Activated T-cell treated with anti-CD3 and anti-CD28 coated beads for 24 hours (primary cell): ENCODE measurements at regions not wholly inside any gene's neighbourhood (a gene's known extent, or its start where the extent isn't known, plus 50 kb on each side); places are given as distances from the start of the nearest gene placed in this dataset.

Experiments used
- DNase-seq: peaks from one replicate; pipeline ENCODE4 v3.0.0-alpha.2; 2020; ENCODE audit warnings: low read depth

DNA sequence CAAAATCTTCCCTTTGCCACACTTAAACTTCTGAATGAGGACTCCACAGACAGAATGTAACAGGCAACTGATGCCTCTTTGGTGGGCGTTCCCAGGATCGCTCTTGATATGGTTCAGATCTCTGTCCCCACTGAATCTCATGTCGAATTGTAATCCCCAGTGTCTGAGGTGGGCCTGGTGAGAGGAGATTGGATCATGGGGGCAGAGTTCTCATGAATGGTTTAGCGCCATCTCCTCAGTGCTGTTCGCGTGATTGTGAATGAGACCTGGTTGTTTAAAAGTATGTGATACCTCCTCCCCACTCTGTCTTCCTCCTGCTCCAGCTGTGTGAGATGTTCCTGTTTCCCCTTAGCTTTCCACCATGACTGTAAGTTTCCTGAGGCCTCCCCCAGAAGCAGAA, 111.1 kb upstream of the SLC66A3 start:
- DNase-seq: no peak

DNA sequence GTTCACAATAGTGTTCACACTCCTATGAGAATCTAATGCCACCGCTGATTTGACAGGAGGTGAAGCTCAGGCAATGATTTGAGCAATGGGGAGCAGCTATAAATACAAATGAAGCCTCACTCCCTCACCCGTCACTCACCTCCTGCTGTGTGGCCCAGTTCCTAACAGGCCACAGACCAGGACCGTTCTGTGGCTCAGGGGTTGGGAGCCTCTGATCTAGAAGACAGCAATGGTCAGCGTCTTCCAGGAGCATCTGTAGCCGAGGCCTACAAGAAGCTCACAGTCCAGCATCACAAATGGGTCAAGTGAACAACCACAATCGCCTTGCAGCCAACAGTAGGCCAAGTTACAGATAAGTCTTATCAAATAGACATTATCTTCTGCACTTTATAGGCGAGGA, 110.0 kb upstream of the SLC66A3 start:
- DNase-seq: no peak

DNA sequence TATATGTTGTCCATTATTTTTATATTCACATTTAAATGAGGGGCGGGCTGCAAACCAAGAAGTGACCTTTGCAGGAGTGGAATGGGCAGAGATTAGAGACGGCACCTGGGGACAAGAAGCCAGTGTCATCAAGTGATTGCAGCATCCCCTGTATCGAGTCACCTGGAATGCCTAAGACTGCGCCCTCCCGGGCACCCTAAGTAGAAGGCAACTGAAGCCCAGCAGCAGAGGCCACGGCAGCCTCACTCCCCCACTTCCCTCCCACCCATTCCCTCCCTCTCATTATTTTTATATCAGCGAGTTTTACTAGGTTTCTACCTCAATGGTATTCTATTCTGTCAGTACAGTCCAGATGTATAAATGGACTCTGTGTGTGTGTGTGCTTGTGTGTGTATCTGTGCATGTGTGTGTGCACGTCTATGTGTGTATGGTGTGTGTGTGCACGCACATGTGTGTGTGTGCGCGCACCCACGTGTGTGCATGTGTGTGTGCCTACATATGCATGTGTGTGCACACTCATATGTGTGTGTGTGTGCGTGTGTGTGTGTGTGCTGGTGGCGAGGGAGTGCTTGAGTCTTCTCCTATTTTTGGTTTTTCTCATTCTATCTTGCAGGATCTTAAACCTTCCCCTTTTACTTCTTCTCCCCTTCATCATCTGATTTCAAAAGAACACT, 106.8 kb upstream of the SLC66A3 start:
- no peak for DNase-seq

DNA sequence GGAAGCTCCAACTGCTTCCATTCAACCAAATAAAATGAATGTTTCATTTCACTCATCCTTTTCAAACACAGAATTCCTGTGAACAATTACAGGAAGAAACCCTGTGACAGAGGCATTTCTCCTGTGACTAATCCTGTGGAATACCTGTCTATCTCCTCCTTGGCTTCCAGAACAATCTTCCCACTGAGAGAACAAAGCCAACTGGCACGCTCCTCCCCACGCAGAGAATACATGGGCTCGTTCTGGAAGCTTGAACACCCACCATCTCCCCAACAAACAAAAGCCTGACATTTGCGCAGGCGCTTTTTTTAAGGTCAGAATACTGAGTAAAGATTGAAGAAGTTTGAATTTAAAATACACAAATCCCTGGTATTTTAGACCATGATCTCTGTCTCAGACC, 104.7 kb upstream of the SLC66A3 start:
- DNase-seq: no peak

DNA sequence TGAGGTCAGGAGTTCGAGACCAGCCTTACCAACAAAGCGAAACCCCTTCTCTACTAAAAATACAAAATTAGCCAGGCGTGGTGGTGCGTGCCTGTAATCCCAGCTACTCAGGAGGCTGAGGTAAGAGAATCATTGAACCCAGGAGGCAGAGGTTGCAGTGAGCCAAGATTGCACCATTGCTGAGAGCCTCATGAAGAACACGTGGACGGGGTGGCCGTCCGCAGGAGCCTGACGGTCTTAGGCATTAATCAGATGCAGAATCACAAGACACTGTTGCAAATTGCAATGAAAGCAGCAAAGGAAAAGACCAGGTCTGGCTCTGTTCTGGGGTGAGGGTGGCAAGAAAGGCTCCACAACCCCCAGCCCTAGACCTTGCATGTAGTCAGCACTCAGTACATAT, 104.0 kb upstream of the SLC66A3 start:
- DNase-seq: no peak

DNA sequence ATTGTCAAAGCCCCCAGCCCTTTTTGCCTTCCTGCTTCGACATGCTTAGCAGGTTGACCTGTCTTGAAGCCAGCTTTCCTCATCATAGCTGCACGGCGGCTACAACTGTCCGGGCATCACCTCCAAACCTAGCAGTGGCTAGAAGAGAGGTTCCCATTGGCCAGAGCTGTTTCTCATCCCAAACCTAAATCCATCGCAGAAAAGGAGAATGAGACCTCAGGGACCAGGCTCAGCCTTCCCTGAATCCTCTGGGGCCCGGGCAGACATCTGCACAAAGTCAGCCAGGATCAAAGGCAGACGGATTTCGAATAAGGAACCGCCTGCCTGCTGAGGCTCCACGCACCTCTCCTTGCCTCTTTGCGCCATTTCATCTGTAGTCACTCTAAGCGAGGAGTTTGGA, 101.7 kb upstream of the SLC66A3 start:
- no peak for DNase-seq

DNA sequence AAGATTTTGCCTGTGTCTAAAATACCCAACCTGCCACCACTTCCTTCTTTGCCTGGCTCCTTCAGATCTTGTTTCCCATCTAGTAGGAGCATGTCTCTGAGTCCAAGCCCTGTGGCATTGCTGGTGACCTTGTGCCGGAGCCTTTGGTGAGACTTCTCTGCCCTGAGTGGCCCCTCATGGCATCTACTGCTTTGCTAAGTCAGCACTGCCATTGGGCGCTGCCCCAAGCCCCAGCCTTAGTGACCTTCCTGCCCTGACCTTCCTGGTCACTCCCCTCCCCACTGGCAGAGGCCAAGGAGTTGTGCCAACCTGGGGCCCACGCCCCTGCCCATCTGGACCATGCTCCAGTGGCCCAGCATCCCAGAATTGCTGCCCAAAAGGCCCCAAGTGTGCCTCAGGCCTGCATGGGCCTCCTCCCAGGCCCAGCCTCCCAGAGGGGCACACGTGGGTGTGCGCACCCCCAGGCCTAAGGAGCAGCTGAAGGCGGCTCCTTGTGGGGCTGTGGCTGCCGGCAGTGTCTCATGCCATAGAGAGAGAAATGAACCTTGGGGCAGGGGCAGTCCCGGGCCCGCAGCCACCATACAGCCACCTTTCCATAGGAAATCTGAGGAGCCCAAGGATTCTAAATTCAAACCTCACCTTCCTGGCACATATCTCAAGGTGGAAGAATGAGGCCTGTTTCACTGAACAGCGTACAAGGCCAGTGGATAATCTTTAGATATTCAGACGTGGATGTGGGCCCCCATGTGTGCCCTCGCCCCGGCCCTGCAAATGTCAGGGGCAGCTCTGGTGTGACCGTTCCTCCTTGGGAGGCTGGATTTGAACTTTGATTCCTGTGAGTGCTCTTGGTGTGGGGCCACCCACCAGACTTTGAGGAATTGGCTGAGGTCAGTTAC, 100.2 kb upstream of the SLC66A3 start:
- no peak for DNase-seq

DNA sequence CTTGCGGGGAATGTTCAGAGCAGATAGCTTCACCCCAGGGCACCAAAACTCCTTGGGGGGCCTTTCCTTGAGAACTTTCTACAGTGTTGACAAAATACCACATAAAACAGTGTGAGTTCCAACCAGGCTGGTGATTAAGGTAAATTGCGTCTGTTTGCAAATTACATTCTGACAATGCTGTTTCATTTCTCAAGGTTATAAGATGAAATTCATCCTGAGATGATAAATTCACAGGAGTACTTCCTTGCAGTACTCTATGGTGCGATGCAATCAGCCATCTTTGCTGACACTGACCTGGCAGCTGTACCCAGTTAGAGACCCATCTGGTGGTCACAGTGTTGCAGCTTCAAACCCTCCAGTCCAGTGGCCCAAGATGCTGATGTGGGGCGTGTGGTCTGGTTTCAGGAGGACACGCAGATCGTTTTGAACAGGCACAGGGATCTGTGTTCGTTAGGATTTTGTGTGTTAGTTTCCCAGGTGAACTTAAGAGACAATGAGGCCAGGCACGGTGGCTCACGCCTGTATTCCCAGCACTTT, 99.5 kb upstream of the SLC66A3 start:
- no peak for DNase-seq

DNA sequence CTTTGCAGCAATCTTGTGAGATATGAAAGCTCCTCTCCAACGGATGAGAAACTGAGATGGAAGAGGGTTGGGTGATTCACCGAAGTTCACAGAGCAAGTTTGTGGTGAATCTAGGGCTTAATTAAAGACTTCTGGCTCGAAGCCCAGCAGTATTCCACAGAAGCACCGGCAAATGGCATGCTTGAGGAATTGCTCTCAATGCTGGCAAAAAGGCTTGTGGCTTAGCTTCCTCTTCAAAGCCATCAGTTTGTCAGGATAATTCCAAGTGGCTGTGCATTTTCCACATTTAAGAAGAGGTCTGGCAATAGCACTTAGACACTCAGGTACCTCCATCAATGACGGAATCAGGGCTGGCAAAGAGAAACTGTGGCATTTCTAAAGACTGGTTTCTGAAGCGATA, 98.7 kb upstream of the SLC66A3 start:
- DNase-seq: no peak

DNA sequence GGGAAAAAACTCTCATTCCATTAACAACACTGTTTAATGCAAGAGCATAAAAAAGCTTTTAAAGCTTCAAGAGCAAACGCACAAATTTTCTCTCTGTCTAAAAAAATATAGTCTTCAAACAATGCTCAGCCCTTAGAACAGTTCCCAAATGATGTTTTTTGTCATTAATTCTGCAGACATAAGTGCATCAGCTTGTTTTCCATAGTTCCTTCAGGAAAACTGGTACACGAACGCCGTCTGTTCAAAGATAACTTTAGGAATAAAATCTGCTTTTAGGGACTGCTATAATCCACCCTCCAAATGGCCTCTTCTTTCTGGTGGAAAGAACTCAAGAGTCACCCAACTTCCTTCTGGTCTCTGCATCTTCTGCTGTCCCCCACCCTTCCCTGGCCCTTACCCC, 98.2 kb upstream of the SLC66A3 start:
- DNase-seq: no peak

DNA sequence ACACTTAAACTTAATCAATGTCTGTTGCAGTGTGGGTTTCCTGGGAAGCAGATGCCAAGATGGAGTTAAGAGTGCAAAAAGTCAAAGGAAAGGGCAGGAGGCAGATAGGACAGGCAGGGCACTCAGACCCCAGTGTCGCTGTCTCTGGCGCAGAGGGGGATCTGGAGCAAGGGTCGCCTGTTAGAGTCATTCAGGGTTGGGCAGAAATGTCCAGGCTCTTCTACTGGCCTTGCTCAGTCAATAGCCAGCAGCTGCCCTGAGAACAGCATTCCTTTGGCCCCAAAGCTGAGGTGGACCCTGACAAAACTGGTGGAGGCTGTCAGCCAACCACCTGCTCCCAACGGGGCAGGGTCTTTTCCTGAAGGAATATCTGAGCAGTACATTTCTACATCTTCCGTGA, 97.1 kb upstream of the SLC66A3 start:
- no peak for DNase-seq

DNA sequence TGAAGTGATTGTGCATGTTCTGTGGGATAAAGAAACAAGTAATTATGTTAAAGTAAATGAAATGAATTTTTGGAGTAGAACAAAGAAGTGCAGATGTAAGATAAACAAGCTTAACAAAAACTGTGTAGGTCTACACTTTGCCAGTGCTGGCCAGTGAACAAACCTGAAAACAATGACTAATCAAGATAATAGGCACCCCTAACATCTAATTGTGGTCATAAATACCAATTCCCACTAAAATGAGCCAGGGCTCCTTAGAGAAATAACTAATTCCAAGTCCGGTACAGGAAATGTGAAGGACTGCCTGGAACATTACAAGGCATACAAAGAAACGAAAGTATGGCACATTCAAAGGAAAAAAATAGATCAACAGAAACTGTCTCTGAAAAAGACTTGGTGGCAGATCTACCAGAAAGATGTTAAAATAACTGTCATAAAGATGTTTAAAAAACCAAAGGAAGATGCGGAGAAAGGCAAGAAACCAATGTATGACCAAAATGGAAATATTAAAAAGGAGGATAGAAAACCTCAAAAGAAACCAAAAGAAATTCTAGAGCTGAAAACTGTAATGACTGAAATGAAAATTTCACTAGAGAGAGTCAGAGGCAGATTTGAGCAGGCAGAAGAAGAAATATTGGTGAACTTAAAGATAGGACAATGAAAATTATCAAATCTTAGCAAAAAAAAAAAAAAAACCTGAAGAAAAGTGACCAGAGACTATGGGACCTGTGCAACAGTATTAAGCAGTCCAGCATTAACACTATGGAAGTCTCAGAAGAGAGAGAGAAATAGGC, 94.7 kb upstream of the SLC66A3 start:
- DNase-seq: no peak

DNA sequence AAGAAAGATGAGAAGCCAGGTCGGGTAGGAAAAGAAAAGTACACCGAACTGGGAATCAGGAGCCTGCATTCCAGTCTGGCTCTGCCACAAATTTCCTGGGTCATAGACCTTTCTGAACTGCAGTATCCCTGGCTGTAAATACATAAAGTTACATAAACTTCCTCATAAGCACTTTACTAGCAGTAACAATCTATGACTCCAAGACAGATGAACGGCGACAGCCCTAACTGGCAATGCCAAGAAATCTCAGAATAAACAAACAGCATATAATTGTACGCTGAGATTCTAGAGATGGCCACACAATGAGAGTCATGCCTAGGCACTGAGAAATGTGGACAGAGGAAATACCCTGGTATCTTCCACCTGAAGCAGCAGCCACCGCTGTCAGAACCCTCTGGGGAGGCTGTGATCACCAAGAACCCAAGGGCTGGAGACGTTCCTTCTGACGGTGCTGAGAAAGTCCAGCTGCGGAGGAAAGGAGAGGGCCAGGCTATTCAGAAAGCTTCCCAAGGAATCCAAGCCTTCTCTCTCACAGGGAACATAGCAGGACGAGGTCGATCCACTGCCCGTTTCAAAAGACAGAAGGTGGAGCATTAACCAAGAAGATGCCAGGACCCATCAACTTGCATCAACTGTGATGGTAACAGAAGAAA, 89.3 kb upstream of the SLC66A3 start:
- no peak for DNase-seq

DNA sequence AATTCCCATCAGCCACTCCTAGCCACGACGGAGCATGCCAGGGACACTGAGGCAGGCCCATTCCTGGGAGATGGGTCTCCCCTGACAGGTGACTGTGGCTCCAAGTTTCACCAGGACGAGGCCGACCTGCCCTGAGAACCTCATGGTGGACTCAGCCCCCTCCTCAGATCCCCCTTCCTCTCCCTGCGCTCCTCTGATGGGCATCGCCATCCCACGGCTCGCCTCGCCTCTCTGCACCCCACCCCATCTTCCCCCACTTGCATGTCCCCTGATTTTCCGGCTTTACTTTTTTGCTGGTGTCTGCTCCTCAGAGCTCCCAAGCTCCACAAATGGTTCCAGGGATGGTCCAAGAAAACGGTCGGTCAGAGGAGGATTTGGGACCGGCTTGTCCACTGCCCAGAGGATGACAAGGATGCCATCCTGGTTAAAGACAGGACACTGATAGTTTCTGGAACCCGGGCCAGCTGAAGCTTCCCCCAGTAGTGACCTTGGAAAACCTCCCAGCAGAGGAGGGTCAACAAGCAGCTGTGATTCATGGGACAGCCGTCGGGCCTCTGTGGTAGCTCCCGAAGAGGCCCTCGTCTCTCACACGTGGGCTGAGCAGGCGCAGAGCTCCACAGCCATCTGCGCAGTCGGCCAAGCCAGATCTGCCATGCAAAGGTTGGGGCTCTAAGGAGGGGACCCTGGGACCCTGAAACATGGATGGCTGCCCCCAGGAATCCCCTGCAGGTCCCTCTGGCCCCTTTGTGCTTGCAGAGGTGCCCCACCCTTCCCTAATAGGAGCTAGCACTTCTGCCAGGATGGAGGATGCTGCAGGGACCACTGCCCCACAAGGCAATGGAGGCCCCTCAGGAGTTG, 87.8 kb upstream of the SLC66A3 start:
- DNase-seq: no peak

DNA sequence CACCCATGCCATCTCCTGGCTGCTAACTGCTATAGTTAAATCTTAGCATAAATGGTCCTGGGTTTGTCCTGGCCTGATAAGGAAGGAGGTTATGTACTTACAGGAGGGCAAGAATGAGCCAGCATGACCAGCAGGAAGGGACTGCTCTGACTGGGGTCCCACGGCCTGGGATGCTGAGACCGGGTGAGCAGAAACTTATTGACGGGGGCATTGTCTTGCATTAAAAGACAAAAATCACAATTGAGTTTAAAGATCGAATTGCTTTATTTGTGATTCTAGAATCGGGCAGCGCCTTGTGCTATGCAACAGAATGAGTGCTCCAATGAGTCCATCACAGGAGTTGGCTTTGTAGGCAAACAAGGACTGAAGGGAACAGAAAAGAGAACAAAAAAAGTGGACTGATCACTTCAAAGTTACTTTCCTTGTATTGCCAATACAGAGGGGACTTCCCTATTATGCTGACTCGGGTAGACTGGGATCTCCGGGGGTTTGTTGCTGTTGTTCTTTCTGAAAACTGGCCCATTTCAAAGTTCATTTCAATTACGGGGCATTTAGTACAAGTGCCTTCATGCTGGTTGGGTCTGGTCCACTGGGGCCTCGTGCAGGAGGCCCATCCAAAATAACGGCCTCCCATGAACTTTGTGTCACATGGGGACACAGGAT, 87.1 kb upstream of the SLC66A3 start:
- no peak for DNase-seq

DNA sequence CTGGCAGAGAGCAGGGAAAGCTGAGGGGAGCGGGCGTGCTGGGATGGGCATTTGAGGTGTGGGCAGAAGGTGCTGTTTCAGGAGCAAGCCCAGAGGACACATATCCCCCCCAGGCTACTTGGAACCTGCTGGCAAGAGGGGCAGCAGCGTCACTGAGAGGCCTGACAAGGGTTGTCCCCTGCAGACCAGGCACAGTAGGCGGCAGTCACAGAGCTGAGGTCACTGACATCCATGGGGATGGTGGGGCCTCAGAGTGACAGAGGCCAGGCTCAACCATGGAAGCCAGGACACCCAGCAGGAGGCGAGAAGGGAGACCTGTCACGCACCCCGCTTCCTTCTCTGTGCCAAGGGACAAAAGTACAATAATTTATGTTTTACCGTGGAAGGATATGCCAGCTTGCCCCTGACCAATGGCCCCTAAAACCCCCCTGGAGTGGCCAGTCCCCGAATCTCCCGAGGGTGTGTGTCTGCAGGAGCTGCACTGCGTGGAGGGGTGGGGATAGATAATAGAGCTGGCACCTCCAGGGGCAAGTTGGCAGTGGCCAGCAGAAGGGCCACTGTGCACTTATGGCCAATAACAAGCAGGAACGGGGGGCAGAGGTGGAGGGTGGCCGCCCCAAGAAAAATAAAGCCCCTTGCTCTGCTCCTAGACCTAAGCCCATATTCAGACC, 86.3 kb upstream of the SLC66A3 start:
- DNase-seq: no peak

DNA sequence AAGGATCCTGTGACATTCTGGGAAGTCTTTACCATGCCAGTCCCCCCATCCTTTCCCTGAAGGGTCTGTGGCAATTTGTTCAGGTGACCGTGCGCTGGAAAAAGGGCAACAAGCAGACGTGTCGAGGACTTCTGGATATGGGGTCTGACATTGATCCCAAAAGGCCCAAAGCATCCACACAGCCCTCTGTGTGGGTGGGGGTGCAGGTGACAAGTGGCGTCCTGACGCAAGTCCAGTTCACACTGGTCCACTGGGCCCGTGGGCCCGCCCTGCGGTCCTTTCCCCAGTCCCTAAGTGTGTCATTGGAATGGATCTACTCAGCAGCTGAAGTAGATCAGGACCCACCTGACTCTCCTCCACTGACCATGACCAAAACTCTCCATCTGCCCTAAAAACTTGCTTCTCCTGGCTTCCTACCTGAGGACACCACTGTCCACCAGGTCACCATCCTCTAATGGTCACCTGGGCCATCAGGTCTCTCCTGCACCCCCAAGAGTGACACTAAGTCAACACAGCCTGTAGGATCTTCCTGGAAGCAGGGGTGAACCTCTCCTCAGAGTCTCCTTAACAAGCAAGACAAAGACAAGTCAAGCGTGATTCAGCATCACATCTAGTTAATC, 85.6 kb upstream of the SLC66A3 start:
- DNase-seq: no peak

DNA sequence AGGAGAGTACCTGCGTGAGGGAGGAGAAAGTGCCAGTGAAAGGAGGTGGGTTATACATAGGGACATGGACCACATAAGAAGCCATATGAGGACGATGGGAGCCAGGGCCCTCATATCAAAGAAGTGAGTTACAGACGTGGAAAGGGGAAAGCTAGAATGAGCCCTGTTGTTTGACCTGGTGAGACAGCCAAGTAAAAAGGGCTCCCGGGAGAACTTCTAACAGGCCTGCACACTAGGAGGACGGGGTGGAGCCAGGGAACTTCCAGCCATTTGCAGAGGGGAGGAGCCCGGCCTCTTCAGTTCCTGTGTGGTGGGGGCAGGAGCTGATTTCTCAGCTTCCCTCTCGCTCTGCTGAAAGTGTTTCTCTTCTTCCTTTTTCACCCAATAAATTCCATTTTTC, 84.1 kb upstream of the SLC66A3 start:
- DNase-seq: no peak

DNA sequence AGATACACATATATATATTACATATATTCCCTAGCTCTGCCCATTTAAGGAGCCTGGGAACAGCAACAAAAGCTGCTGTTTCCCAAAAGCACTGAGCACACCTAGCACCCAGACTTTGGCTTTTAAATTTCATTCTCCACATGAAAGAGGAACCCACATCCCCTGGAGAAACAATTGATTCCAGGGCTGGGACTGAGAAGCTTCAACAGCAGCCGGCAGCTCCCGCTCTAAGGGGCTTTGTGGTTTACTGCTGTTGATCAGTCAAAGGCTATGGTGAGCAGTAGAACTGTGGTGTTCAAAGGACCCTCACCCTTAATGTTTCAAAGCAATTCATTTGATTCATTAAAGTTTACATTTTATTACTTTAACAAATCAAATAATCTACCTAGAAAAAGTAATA, 83.3 kb upstream of the SLC66A3 start:
- DNase-seq: no peak

DNA sequence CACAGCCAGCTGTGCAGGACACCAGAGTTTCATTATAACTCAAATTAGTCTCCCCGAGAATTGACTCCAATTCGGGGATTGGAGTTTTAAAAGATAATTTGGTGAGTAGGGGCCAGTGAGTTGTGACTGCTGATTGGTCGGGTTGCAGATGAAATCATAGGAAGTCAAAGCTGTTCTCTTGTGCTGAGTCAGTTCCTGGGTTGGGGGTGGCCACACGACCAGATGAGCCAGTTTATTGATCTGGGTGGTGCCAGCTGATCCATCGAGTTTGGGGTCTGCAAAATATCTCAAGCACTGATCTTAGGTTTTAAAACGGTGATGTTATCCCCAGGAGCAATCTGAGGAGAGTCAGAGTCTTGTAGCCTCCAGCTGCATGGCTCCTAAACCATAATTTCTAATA, 82.7 kb upstream of the SLC66A3 start:
- no peak for DNase-seq
